ENCODE measurements at regions not wholly inside any gene's neighbourhood (a gene's known extent, or its start where the extent isn't known, plus 50 kb on each side); places are given as distances from the start of the nearest gene placed in this dataset.

- FAIRE-seq: no peak
- no peak for DNase-seq (ENCODE audit: low spot score in 2 of 2)
Measured at GRCh38 chr20:22472447-22473100, 111.8 kb downstream of the FOXA2 start.

- FAIRE-seq (no peak), DNase-seq (ENCODE audit: low spot score in 2 of 2) (no peak)
Measured at GRCh38 chr20:22471156-22471836, 113.1 kb downstream of the FOXA2 start.

GRCh38 chr20:22470620-22471026 is 113.7 kb downstream of the FOXA2 start:
- DNase-seq (ENCODE audit: low spot score in 2 of 2) (no peak), FAIRE-seq (no peak)

GRCh38 chr20:22466447-22467171 is 117.8 kb downstream of the FOXA2 start:
- no peak for FAIRE-seq

GRCh38 chr20:22465622-22466446 is 118.5 kb downstream of the FOXA2 start:
- DNase-seq (ENCODE audit: low spot score in 2 of 2) (no peak), FAIRE-seq (no peak)

More at GRCh38 chr20:22466447-22467171, 117.8 kb downstream of the FOXA2 start:
- DNase-seq (ENCODE audit: low spot score in 2 of 2): no peak

- DNase-seq (ENCODE audit: low spot score in 2 of 2) (no peak), FAIRE-seq (no peak)
Measured at GRCh38 chr20:22464312-22465003, 119.9 kb downstream of the FOXA2 start.

GRCh38 chr20:22462975-22463914 is 121.1 kb downstream of the FOXA2 start:
- no peak for FAIRE-seq
- DNase-seq (ENCODE audit: low spot score in 2 of 2): no peak

- FAIRE-seq (no peak), DNase-seq (ENCODE audit: low spot score in 2 of 2) (no peak)
Measured at GRCh38 chr20:22460803-22461202, 123.6 kb downstream of the FOXA2 start.

- FAIRE-seq: no peak
- no peak for DNase-seq (ENCODE audit: low spot score in 2 of 2)
Measured at GRCh38 chr20:22460231-22460630, 124.1 kb downstream of the FOXA2 start.

- FAIRE-seq (no peak), DNase-seq (ENCODE audit: low spot score in 2 of 2) (no peak)
Measured at GRCh38 chr20:22459754-22460153, 124.6 kb downstream of the FOXA2 start.

- DNase-seq (ENCODE audit: low spot score in 2 of 2) (no peak), FAIRE-seq (no peak)
Measured at GRCh38 chr20:22456109-22456508, 128.3 kb downstream of the FOXA2 start.

GRCh38 chr20:22455259-22455658 is 129.1 kb downstream of the FOXA2 start:
- no peak for DNase-seq (ENCODE audit: low spot score in 2 of 2)
- FAIRE-seq: no peak

- FAIRE-seq: no peak
- DNase-seq (ENCODE audit: low spot score in 2 of 2): no peak
Measured at GRCh38 chr20:22453244-22454080, 130.9 kb downstream of the FOXA2 start.

GRCh38 chr20:22452442-22453011 is 131.8 kb downstream of the FOXA2 start:
- DNase-seq (ENCODE audit: low spot score in 2 of 2) (no peak), FAIRE-seq (no peak)

GRCh38 chr20:22450537-22450936 is 133.8 kb downstream of the FOXA2 start:
- no peak for FAIRE-seq
- DNase-seq (ENCODE audit: low spot score in 2 of 2): no peak

GRCh38 chr20:22449188-22449973 is 135.0 kb downstream of the FOXA2 start:
- DNase-seq (ENCODE audit: low spot score in 2 of 2) (peak in 1 of 2 donors; percentile 18), FAIRE-seq (no peak)

GRCh38 chr20:22447447-22447778 is 137.0 kb downstream of the FOXA2 start:
- DNase-seq (ENCODE audit: low spot score in 2 of 2) (no peak), FAIRE-seq (no peak)

All from frontal cortex (tissue), 3 donors.